ENCODE measurements at regions not wholly inside any gene's neighbourhood (a gene's known extent, or its start where the extent isn't known, plus 50 kb on each side); places are given as distances from the start of the nearest gene placed in this dataset.

- no peak for DNase-seq (ENCODE audit: low read depth, low spot score)
- Mint-ChIP-seq H3K36me3 (ENCODE audit: low read depth) (no peaks in the 10 kb centered on the region), H3K4me3 (no peak overlapping the region), H3K4me1 (peaks cover 18% of the 10 kb centered on the region), H3K9me3 (no peaks in the 10 kb centered on the region), H3K27ac (ENCODE audit: unreplicated experiment) (no peak overlapping the region), H3K27me3 (ENCODE audit: low read depth) (no peaks in the 10 kb centered on the region)
- no peak for TF ChIP-seq CTCF (conservative IDR thresholded peaks at IDR 0.05)
Observed at GRCh38 chr13:107529035-107529434, 686.3 kb downstream of the LIG4 start.

- Mint-ChIP-seq H3K9me3 (no peaks in the 10 kb centered on the region), H3K4me1 (peaks cover 31% of the 10 kb centered on the region), H3K4me3 (no peak overlapping the region), H3K27ac (ENCODE audit: unreplicated experiment) (no peak overlapping the region), H3K27me3 (ENCODE audit: low read depth) (no peaks in the 10 kb centered on the region), H3K36me3 (ENCODE audit: low read depth) (no peaks in the 10 kb centered on the region)
- DNase-seq (ENCODE audit: low read depth, low spot score): no peak
- TF ChIP-seq CTCF (conservative IDR thresholded peaks at IDR 0.05): no peak
Observed at GRCh38 chr13:107518780-107519179, 696.6 kb downstream of the LIG4 start.

- DNase-seq (ENCODE audit: low read depth, low spot score): no peak
- Mint-ChIP-seq H3K27me3 (ENCODE audit: low read depth) (no peaks in the 10 kb centered on the region), H3K9me3 (no peaks in the 10 kb centered on the region), H3K4me3 (no peak overlapping the region), H3K36me3 (ENCODE audit: low read depth) (no peaks in the 10 kb centered on the region), H3K27ac (ENCODE audit: unreplicated experiment) (no peak overlapping the region), H3K4me1 (peaks cover 35% of the 10 kb centered on the region)
- TF ChIP-seq CTCF (conservative IDR thresholded peaks at IDR 0.05): no peak
Observed at GRCh38 chr13:107518292-107518691, 697.0 kb downstream of the LIG4 start.

- no peaks in the 10 kb centered on the region for H3K9me3 Mint-ChIP-seq
- H3K27ac Mint-ChIP-seq (ENCODE audit: unreplicated experiment): no peak overlapping the region
- DNase-seq (ENCODE audit: low read depth, low spot score): no peak
- H3K4me3 Mint-ChIP-seq: no peak overlapping the region
- no peak for TF ChIP-seq CTCF (conservative IDR thresholded peaks at IDR 0.05)
- no peaks in the 10 kb centered on the region for H3K36me3 Mint-ChIP-seq (ENCODE audit: low read depth)
- peaks cover 37% of the 10 kb centered on the region for H3K4me1 Mint-ChIP-seq
- H3K27me3 Mint-ChIP-seq (ENCODE audit: low read depth): no peaks in the 10 kb centered on the region
Observed at GRCh38 chr13:107516517-107516916, 698.8 kb downstream of the LIG4 start.

- no peak for DNase-seq (ENCODE audit: low read depth, low spot score)
- peaks cover 24% of the 10 kb centered on the region for H3K4me1 Mint-ChIP-seq
- H3K9me3 Mint-ChIP-seq: no peaks in the 10 kb centered on the region
- no peak overlapping the region for H3K4me3 Mint-ChIP-seq
- H3K27ac Mint-ChIP-seq (ENCODE audit: unreplicated experiment): no peak overlapping the region
- no peaks in the 10 kb centered on the region for H3K36me3 Mint-ChIP-seq (ENCODE audit: low read depth)
- H3K27me3 Mint-ChIP-seq (ENCODE audit: low read depth): no peaks in the 10 kb centered on the region
- no peak for TF ChIP-seq CTCF (conservative IDR thresholded peaks at IDR 0.05)
Observed at GRCh38 chr13:107512551-107512950, 702.8 kb downstream of the LIG4 start.

GRCh38 chr13:107497661-107498060 lies 717.7 kb downstream of the LIG4 start:
- Mint-ChIP-seq H3K4me1 (no peaks in the 10 kb centered on the region), H3K27ac (ENCODE audit: unreplicated experiment) (no peak overlapping the region), H3K36me3 (ENCODE audit: low read depth) (no peaks in the 10 kb centered on the region), H3K9me3 (no peaks in the 10 kb centered on the region), H3K27me3 (ENCODE audit: low read depth) (no peaks in the 10 kb centered on the region), H3K4me3 (no peak overlapping the region)
- no peak for DNase-seq (ENCODE audit: low read depth, low spot score)
- TF ChIP-seq CTCF (conservative IDR thresholded peaks at IDR 0.05): no peak

Data from neural crest cell (in vitro differentiated cells).